ENCODE measurements at regions not wholly inside any gene's neighbourhood (a gene's known extent, or its start where the extent isn't known, plus 50 kb on each side); places are given as distances from the start of the nearest gene placed in this dataset.
"Not testable (repeated sequence)": the region's sequence is repeated elsewhere in the genome, so short reads cannot be mapped to it uniquely, and the experiment has no call there.

DNA sequence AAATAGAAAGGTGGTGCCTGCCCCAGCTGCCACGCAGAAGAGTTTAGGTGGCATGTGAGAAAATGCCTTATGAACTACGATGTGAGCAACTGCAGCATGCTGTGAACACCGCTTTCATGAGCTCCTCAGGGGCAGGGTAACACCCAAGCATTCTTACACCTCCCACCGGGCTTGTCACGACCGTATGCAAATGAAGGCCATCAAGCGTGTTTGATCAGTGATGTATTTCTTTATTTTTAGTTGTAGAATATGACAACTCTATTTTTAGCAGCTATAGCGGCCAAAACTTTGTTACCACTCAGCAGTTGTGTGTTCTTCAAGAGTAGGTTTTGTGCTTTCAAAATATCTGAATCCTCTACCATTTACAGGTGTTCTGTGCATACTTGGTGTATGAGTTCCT lies 58.1 kb upstream of the SAMD11 start:
- TF ChIP-seq, protein P1, sequence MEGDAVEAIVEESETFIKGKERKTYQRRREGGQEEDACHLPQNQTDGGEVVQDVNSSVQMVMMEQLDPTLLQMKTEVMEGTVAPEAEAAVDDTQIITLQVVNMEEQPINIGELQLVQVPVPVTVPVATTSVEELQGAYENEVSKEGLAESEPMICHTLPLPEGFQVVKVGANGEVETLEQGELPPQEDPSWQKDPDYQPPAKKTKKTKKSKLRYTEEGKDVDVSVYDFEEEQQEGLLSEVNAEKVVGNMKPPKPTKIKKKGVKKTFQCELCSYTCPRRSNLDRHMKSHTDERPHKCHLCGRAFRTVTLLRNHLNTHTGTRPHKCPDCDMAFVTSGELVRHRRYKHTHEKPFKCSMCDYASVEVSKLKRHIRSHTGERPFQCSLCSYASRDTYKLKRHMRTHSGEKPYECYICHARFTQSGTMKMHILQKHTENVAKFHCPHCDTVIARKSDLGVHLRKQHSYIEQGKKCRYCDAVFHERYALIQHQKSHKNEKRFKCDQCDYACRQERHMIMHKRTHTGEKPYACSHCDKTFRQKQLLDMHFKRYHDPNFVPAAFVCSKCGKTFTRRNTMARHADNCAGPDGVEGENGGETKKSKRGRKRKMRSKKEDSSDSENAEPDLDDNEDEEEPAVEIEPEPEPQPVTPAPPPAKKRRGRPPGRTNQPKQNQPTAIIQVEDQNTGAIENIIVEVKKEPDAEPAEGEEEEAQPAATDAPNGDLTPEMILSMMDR (IDR thresholded peaks at IDR 0.05), result not testable (repeated sequence)
- TF ChIP-seq POLR2A (IDR thresholded peaks at IDR 0.05), result not testable (repeated sequence)

Data from body of pancreas (tissue), 4 donors.